NCI-H2107 (cell line): ENCODE measurements at regions not wholly inside any gene's neighbourhood (a gene's known extent, or its start where the extent isn't known, plus 50 kb on each side); places are given as distances from the start of the nearest gene placed in this dataset.
"Not testable (repeated sequence)": the region's sequence is repeated elsewhere in the genome, so short reads cannot be mapped to it uniquely, and the experiment has no call there.

Source experiments
- DNase-seq: peaks from one replicate; lab custom pipeline; 2025; lab: John Stamatoyannopoulos, UW

- DNase-seq, result no peak
Observed at GRCh38 chr5:144004751-144005150, 165.7 kb downstream of the YIPF5 start.

GRCh38 chr5:144009116-144009515, 161.3 kb downstream of the YIPF5 start:
- DNase-seq, result no peak

- no peak for DNase-seq
Observed at GRCh38 chr5:144011388-144011787, 159.1 kb downstream of the YIPF5 start.

GRCh38 chr5:144013816-144014215, 156.6 kb downstream of the YIPF5 start:
- no peak for DNase-seq

GRCh38 chr5:144015961-144016360, 154.5 kb downstream of the YIPF5 start:
- no peak for DNase-seq

- no peak for DNase-seq
Observed at GRCh38 chr5:144017119-144017518, 153.3 kb downstream of the YIPF5 start.

GRCh38 chr5:144017631-144018030, 152.8 kb downstream of the YIPF5 start:
- no peak for DNase-seq

GRCh38 chr5:144024090-144024489, 146.4 kb downstream of the YIPF5 start:
- DNase-seq, result no peak

GRCh38 chr5:144024545-144024944, 145.9 kb downstream of the YIPF5 start:
- no peak for DNase-seq

- no peak for DNase-seq
Observed at GRCh38 chr5:144026286-144026685, 144.2 kb downstream of the YIPF5 start.

GRCh38 chr5:144028058-144028457, 142.4 kb downstream of the YIPF5 start:
- no peak for DNase-seq

- no peak for DNase-seq
Observed at GRCh38 chr5:144028636-144029035, 141.8 kb downstream of the YIPF5 start.

- no peak for DNase-seq
Observed at GRCh38 chr5:144030904-144031303, 139.6 kb downstream of the YIPF5 start.

GRCh38 chr5:144032375-144032774, 138.1 kb downstream of the YIPF5 start:
- DNase-seq, result no peak

GRCh38 chr5:144033486-144033885, 137.0 kb downstream of the YIPF5 start:
- DNase-seq, result no peak

- no peak for DNase-seq
Observed at GRCh38 chr5:144035046-144035740, 135.3 kb downstream of the YIPF5 start.

- DNase-seq, result no peak
Observed at GRCh38 chr5:144036476-144036875, 134.0 kb downstream of the YIPF5 start.

GRCh38 chr5:144040615-144041305, 129.7 kb downstream of the YIPF5 start:
- no peak for DNase-seq

- DNase-seq, result no peak
Observed at GRCh38 chr5:144042156-144042555, 128.3 kb downstream of the YIPF5 start.

- DNase-seq, result no peak
Observed at GRCh38 chr5:144048259-144048856, 122.1 kb downstream of the YIPF5 start.

- DNase-seq, result not testable (repeated sequence)
Observed at GRCh38 chr5:144055391-144055790, 115.1 kb downstream of the YIPF5 start.

GRCh38 chr5:144060091-144060490, 110.4 kb downstream of the YIPF5 start:
- not testable (repeated sequence) for DNase-seq

GRCh38 chr5:144060598-144060997, 109.9 kb downstream of the YIPF5 start:
- DNase-seq, result no peak
